ENCODE measurements at regions not wholly inside any gene's neighbourhood (a gene's known extent, or its start where the extent isn't known, plus 50 kb on each side); places are given as distances from the start of the nearest gene placed in this dataset.

DNA sequence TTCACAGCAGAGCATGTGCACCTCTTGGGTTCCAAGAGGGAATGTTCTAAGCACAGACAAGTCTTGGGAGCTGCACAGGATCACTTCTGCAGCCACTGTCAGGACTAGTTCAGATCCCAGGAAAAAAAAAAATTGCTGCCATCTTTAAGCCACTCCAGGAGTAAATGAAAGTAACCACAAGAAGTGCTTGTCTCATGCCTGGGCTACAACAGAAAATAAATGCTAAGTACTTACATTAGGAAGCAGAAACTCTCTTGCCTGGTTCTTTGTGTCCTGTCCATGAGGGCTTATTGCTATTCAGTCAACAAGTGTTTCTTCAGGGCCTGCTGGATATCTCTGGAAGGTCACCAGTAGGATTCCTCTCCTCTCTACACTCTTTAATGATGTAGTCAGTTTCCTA, 176.1 kb downstream of the KTN1 start:
- no peak overlapping the region for H3K4me2 ChIP-seq (ENCODE audit: insufficient read depth, low read length)
- H3K27ac ChIP-seq (ENCODE audit: insufficient read depth, low read depth, low read length) = no peak overlapping the region
- H3K9me1 ChIP-seq (replicated peaks; ENCODE audit: control insufficient read depth, extremely low read depth, insufficient read depth, low read length) = no peaks in the 10 kb centered on the region
- CTCF ChIA-PET = interaction anchor here (0.6 to 0.9 kb wide), 2 partner anchors 9 to 13 kb away, joined by 3 to 8 read pairs; no protein-coding TSS in a partner anchor
- FAIRE-seq = no peak
- H2AFZ ChIP-seq (ENCODE audit: low read depth, low read length) = no peak overlapping the region
- BruUV-seq (replicated peaks) = no TSS peak
- peaks cover 10% of the 10 kb centered on the region for H3K4me1 ChIP-seq (ENCODE audit: control insufficient read depth, extremely low read depth, insufficient read depth, low read length)
- no peaks in the 10 kb centered on the region for H3K9me3 ChIP-seq (replicated peaks; ENCODE audit: control insufficient read depth, insufficient read depth, low read length)
- no peak for DNase-seq (ENCODE audit: low read depth, low spot score)
- dilution Hi-C loops (cut with MboI; ENCODE audit: extremely low pct_ligation_motif_present, low sequenced_read_pairs) (no loop called here), intact Hi-C loops (cut with micrococcal nuclease) (no loop called here)
- H3K27me3 ChIP-seq (ENCODE audit: control insufficient read depth in 2 of 2, insufficient read depth in 2 of 2, low read length in 2 of 2) = no peaks in the 10 kb centered on the region
- POLR2A ChIA-PET = no interaction called here
- no peak overlapping the region for H3K9ac ChIP-seq (replicated peaks; ENCODE audit: extremely low read depth, insufficient read depth, low read length)
- H4K20me1 ChIP-seq (replicated peaks; ENCODE audit: control insufficient read depth, extremely low read depth, insufficient read depth, low read length) = no peaks in the 10 kb centered on the region
- no peak for TF ChIP-seq POLR2A (IDR thresholded peaks at IDR 0.05; ENCODE audit: low read depth, low read length)
- no peak for TF ChIP-seq EZH2 (IDR thresholded peaks at IDR 0.05; ENCODE audit: borderline replicate concordance, low read depth, low read length, severe bottlenecking)
- TF ChIP-seq FOS (IDR thresholded peaks at IDR 0.05; ENCODE audit: borderline replicate concordance, insufficient read depth, low read length) = no peak
- no peak for TF ChIP-seq MYC (IDR thresholded peaks at IDR 0.05; ENCODE audit: low read depth, low read length)
- TF ChIP-seq GATA2 (IDR thresholded peaks at IDR 0.05; ENCODE audit: insufficient read depth, insufficient read length, low read depth, low read length) = no peak
- H3K4me3 ChIP-seq (replicated peaks in 1 of 3; ENCODE audit: insufficient read depth in 1 of 3, low read depth in 1 of 3, low read length in 3 of 3) = no peak overlapping the region
- H3K79me2 ChIP-seq (ENCODE audit: control insufficient read depth, insufficient read depth, low read length) = no peaks in the 10 kb centered on the region
- H3K36me3 ChIP-seq (ENCODE audit: control insufficient read depth in 2 of 2, extremely low read depth in 1 of 2, insufficient read depth in 2 of 2, low read length in 2 of 2) = no peaks in the 10 kb centered on the region

DNA sequence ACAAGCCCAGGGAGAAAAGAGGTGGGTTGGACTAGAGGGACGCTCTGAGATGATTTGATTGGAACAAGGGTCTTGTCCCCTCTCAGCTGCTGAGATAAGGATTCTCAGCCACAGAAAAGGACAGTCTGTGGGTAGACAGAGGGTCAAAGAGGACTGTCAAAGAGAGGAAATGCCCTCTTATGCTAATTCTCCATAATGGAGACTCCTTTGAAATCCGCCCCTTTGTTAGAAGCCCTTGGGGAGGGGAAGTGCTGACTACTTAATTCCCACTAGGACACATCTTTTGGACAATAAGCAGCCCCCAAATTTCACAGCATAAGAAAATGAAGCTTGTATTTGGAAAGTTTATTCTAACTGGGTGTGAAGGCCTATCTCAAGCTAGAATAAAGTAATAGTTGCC, 176.6 kb downstream of the KTN1 start:
- Histone ChIP-seq H3K9me1 (replicated peaks; ENCODE audit: control insufficient read depth, extremely low read depth, insufficient read depth, low read length) (no peaks in the 10 kb centered on the region), H3K4me2 (ENCODE audit: insufficient read depth, low read length) (no peak overlapping the region), H2AFZ (ENCODE audit: low read depth, low read length) (no peak overlapping the region), H3K4me3 (replicated peaks in 1 of 3; ENCODE audit: insufficient read depth in 1 of 3, low read depth in 1 of 3, low read length in 3 of 3) (no peak overlapping the region), H3K27ac (ENCODE audit: insufficient read depth, low read depth, low read length) (no peak overlapping the region), H4K20me1 (replicated peaks; ENCODE audit: control insufficient read depth, extremely low read depth, insufficient read depth, low read length) (no peaks in the 10 kb centered on the region), H3K79me2 (ENCODE audit: control insufficient read depth, insufficient read depth, low read length) (no peaks in the 10 kb centered on the region), H3K4me1 (ENCODE audit: control insufficient read depth, extremely low read depth, insufficient read depth, low read length) (peaks cover 10% of the 10 kb centered on the region), H3K27me3 (ENCODE audit: control insufficient read depth in 2 of 2, insufficient read depth in 2 of 2, low read length in 2 of 2) (no peaks in the 10 kb centered on the region), H3K9me3 (replicated peaks; ENCODE audit: control insufficient read depth, insufficient read depth, low read length) (no peaks in the 10 kb centered on the region), H3K9ac (replicated peaks; ENCODE audit: extremely low read depth, insufficient read depth, low read length) (no peak overlapping the region), H3K36me3 (ENCODE audit: control insufficient read depth in 2 of 2, extremely low read depth in 1 of 2, insufficient read depth in 2 of 2, low read length in 2 of 2) (no peaks in the 10 kb centered on the region)
- FAIRE-seq (no peak), DNase-seq (ENCODE audit: low read depth, low spot score) (no peak)
- dilution Hi-C loops (cut with MboI; ENCODE audit: extremely low pct_ligation_motif_present, low sequenced_read_pairs) (no loop called here), intact Hi-C loops (cut with micrococcal nuclease) (no loop called here)
- ChIA-PET POLR2A (no interaction called here), CTCF (interaction anchor here (0.6 to 0.9 kb wide), 2 partner anchors 9 to 13 kb away, joined by 3 to 8 read pairs; no protein-coding TSS in a partner anchor)
- no peak for TF ChIP-seq EZH2 (IDR thresholded peaks at IDR 0.05; ENCODE audit: borderline replicate concordance, low read depth, low read length, severe bottlenecking)
- no peak for TF ChIP-seq POLR2AphosphoS5 (IDR thresholded peaks at IDR 0.05; ENCODE audit: insufficient read depth, low read depth, low read length)
- no peak for TF ChIP-seq GATA2 (IDR thresholded peaks at IDR 0.05; ENCODE audit: insufficient read depth, insufficient read length, low read depth, low read length)
- TF ChIP-seq FOS (IDR thresholded peaks at IDR 0.05; ENCODE audit: borderline replicate concordance, insufficient read depth, low read length) = no peak
- no peak for TF ChIP-seq JUN (IDR thresholded peaks at IDR 0.05; ENCODE audit: borderline replicate concordance, insufficient read depth, insufficient read length, low read depth)
- TF ChIP-seq, protein P1, sequence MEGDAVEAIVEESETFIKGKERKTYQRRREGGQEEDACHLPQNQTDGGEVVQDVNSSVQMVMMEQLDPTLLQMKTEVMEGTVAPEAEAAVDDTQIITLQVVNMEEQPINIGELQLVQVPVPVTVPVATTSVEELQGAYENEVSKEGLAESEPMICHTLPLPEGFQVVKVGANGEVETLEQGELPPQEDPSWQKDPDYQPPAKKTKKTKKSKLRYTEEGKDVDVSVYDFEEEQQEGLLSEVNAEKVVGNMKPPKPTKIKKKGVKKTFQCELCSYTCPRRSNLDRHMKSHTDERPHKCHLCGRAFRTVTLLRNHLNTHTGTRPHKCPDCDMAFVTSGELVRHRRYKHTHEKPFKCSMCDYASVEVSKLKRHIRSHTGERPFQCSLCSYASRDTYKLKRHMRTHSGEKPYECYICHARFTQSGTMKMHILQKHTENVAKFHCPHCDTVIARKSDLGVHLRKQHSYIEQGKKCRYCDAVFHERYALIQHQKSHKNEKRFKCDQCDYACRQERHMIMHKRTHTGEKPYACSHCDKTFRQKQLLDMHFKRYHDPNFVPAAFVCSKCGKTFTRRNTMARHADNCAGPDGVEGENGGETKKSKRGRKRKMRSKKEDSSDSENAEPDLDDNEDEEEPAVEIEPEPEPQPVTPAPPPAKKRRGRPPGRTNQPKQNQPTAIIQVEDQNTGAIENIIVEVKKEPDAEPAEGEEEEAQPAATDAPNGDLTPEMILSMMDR (IDR thresholded peaks at IDR 0.05; ENCODE audit: extremely low read depth in 1 of 2, insufficient read depth in 1 of 2, low read depth in 1 of 2, low read length in 2 of 2) = no peak
- TF ChIP-seq MYC (IDR thresholded peaks at IDR 0.05; ENCODE audit: low read depth, low read length) = no peak
- TF ChIP-seq, protein P2, sequence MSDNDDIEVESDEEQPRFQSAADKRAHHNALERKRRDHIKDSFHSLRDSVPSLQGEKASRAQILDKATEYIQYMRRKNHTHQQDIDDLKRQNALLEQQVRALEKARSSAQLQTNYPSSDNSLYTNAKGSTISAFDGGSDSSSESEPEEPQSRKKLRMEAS (IDR thresholded peaks at IDR 0.05; ENCODE audit: insufficient read depth, insufficient read length) = no peak
- TF ChIP-seq POLR2A (IDR thresholded peaks at IDR 0.05; ENCODE audit: low read depth, low read length) = no peak
- no TSS peak for BruUV-seq (replicated peaks)
